Common myeloid progenitor, CD34-positive (primary cell): ENCODE measurements at regions not wholly inside any gene's neighbourhood (a gene's known extent, or its start where the extent isn't known, plus 50 kb on each side); places are given as distances from the start of the nearest gene placed in this dataset.
A peak's percentile ranks its signal among the peaks of the same experiment; 100 is the strongest.

Experiments
- CTCF ChIA-PET: fragments of 350-600 bp; sonication (Branson Sonifier 250); formaldehyde crosslinking; loops from one replicate; lab custom pipeline; 2021; ENCODE audit warnings: antibody characterized with exemption; lab: Charles Lee
- POLR2A ChIA-PET: fragments of 350-600 bp; sonication (Branson Sonifier 250); formaldehyde crosslinking; loops from one replicate; lab custom pipeline; 2021; ENCODE audit warnings: antibody characterized with exemption; lab: Charles Lee
- DNase-seq, 3 donors: peaks; one replicate each; pipeline versions ENCODE4 v3.0.0 to v3.0.0-alpha.2; 2013
- H3K27ac ChIP-seq, 2 experiments: 1 replicate in 1 of 2; 2 replicates in 1 of 2; pipeline ENCODE4 v1.7.0; 2013; ENCODE audit warnings: inconsistent platforms in 2 of 2, low read length in 2 of 2, mild to moderate bottlenecking in 2 of 2, low read depth in 1 of 2, moderate library complexity in 1 of 2; ENCODE audit not compliant: severe bottlenecking in 2 of 2, insufficient read depth in 1 of 2, poor library complexity in 1 of 2
- H3K27me3 ChIP-seq, 5 experiments: replicated peaks in 2 of 5; 1 replicate in 3 of 5; 2 replicates in 2 of 5; pipeline versions ENCODE4 v1.6.1 to v1.7.0; 2013; ENCODE audit warnings: low read length in 4 of 5, mild to moderate bottlenecking in 2 of 5, moderate library complexity in 2 of 5, inconsistent platforms in 1 of 5; ENCODE audit not compliant: insufficient read depth in 5 of 5, control insufficient read depth in 4 of 5
- H3K36me3 ChIP-seq, 4 experiments: 1 replicate in 2 of 4; 2 replicates in 2 of 4; pipeline versions ENCODE4 v1.6.1 to v1.7.0; 2013; ENCODE audit warnings: low read length in 3 of 4, control low read depth in 1 of 4, mild to moderate bottlenecking in 1 of 4; ENCODE audit not compliant: control insufficient read depth in 4 of 4, insufficient read depth in 4 of 4
- H3K4me1 ChIP-seq, 4 experiments: 1 replicate in 3 of 4; 2 replicates in 1 of 4; pipeline versions ENCODE4 v1.6.1 to v1.7.1; 2013; ENCODE audit warnings: low read length in 3 of 4, mild to moderate bottlenecking in 3 of 4, control low read depth in 1 of 4, inconsistent platforms in 1 of 4, moderate library complexity in 1 of 4; ENCODE audit not compliant: control insufficient read depth in 4 of 4, insufficient read depth in 4 of 4; ENCODE audit errors: control extremely low read depth in 1 of 4
- H3K4me3 ChIP-seq, 7 experiments: 1 replicate in 4 of 7; 2 replicates in 3 of 7; pipeline versions ENCODE4 v1.5.1 to v1.7.0; 2013; ENCODE audit warnings: mild to moderate bottlenecking in 7 of 7, low read length in 6 of 7, moderate library complexity in 6 of 7, inconsistent platforms in 2 of 7, low read depth in 2 of 7, control low read depth in 1 of 7; ENCODE audit not compliant: insufficient read depth in 4 of 7, control insufficient read depth in 1 of 7; ENCODE audit errors: extremely low read depth in 1 of 7
- H3K9me3 ChIP-seq, 5 experiments: 1 replicate in 4 of 5; 2 replicates in 1 of 5; pipeline versions ENCODE4 v1.6.1 to v1.7.1; 2013; ENCODE audit warnings: low read length in 4 of 5, mild to moderate bottlenecking in 2 of 5, inconsistent platforms in 1 of 5, low read depth in 1 of 5, moderate library complexity in 1 of 5; ENCODE audit not compliant: control insufficient read depth in 4 of 5, insufficient read depth in 2 of 5; ENCODE audit errors: control extremely low read depth in 1 of 5
- WGBS: methylation state at CpG from one replicate; pipeline ENCODE4 v1.1.5; 2013; ENCODE audit not compliant: insufficient coverage; 5-methylcytosine and 5-hydroxymethylcytosine counted together

- H3K9me3 ChIP-seq: peaks cover 0 to 2% (median 0%) of the 10 kb centered on the region in 5 experiments
- H3K27ac ChIP-seq: no peak overlapping the region
- no CpG with 5 or more reads among the region's 3 CpGs for WGBS
- no peaks in the 10 kb centered on the region for H3K27me3 ChIP-seq
- H3K4me1 ChIP-seq: no peaks in the 10 kb centered on the region
- DNase-seq: no peak
- H3K4me3 ChIP-seq: no peak overlapping the region
- ChIA-PET POLR2A (no interaction called here), CTCF (no interaction called here)
- H3K36me3 ChIP-seq: no peaks in the 10 kb centered on the region
Observed at GRCh38 chr1:239240736-239241135, 145.6 kb upstream of the CHRM3 start.

GRCh38 chr1:239239529-239239928 lies 146.8 kb upstream of the CHRM3 start:
- Histone ChIP-seq H3K4me1 (no peaks in the 10 kb centered on the region), H3K27ac (no peak overlapping the region), H3K9me3 (peaks cover 0 to 2% (median 0%) of the 10 kb centered on the region in 5 experiments), H3K4me3 (no peak overlapping the region), H3K27me3 (no peaks in the 10 kb centered on the region), H3K36me3 (no peaks in the 10 kb centered on the region)
- ChIA-PET CTCF (no interaction called here), POLR2A (no interaction called here)
- no peak for DNase-seq

- POLR2A ChIA-PET: no interaction called here
- no peaks in the 10 kb centered on the region for H3K9me3 ChIP-seq
- no peaks in the 10 kb centered on the region for H3K27me3 ChIP-seq
- CTCF ChIA-PET: no interaction called here
- no peaks in the 10 kb centered on the region for H3K36me3 ChIP-seq
- 98% methylated on average over 7 of the region's 9 CpGs for WGBS
- no peak overlapping the region for H3K27ac ChIP-seq
- DNase-seq: no peak
- no peaks in the 10 kb centered on the region for H3K4me1 ChIP-seq
- H3K4me3 ChIP-seq: no peak overlapping the region
Observed at GRCh38 chr1:239237912-239238311, 148.5 kb upstream of the CHRM3 start.

DNA sequence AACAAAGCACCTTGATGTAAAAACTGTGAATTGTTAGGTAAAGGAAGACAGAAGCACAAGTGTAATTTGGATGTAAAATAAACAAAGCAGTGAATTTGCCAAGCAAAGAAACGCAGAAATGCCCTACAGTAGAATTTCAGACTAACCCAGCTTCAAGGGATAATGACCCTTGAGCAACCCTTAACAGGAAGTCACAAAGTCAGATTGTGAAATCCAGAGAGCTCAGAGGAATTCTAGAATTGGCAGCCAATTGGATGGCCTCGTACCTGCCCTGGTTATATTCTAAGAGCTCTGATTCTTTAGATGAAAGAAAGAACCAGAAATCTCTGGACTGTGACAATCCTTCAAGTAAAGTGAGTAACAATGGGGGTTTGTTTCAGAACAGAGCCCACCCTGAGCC lies 152.7 kb upstream of the CHRM3 start:
- peaks cover 0 to 1% (median 0%) of the 10 kb centered on the region in 5 experiments for H3K9me3 ChIP-seq
- no peaks in the 10 kb centered on the region for H3K36me3 ChIP-seq
- no peaks in the 10 kb centered on the region for H3K4me1 ChIP-seq
- no peaks in the 10 kb centered on the region for H3K27me3 ChIP-seq
- ChIA-PET POLR2A (no interaction called here), CTCF (no interaction called here)
- H3K4me3 ChIP-seq: no peak overlapping the region
- WGBS: 72% methylated on average over 2 of the region's 2 CpGs
- no peak for DNase-seq
- H3K27ac ChIP-seq: no peak overlapping the region

GRCh38 chr1:239232921-239233320 lies 153.4 kb upstream of the CHRM3 start:
- WGBS: 100% methylated on average over 2 of the region's 2 CpGs
- ChIA-PET CTCF (no interaction called here), POLR2A (no interaction called here)
- no peak for DNase-seq
- Histone ChIP-seq H3K9me3 (peaks cover 0 to 3% (median 0%) of the 10 kb centered on the region in 5 experiments), H3K4me1 (no peaks in the 10 kb centered on the region), H3K4me3 (no peak overlapping the region), H3K36me3 (no peaks in the 10 kb centered on the region), H3K27ac (no peak overlapping the region), H3K27me3 (no peaks in the 10 kb centered on the region)

- DNase-seq: no peak
- H3K4me1 ChIP-seq: no peaks in the 10 kb centered on the region
- no peaks in the 10 kb centered on the region for H3K27me3 ChIP-seq
- ChIA-PET CTCF (no interaction called here), POLR2A (no interaction called here)
- peaks cover 0 to 24% (median 8%) of the 10 kb centered on the region in 5 experiments for H3K9me3 ChIP-seq
- H3K4me3 ChIP-seq: no peak overlapping the region
- no peaks in the 10 kb centered on the region for H3K36me3 ChIP-seq
- no peak overlapping the region for H3K27ac ChIP-seq
Observed at GRCh38 chr1:239228451-239228850, 157.9 kb upstream of the CHRM3 start.

GRCh38 chr1:239225396-239225795 lies 161.0 kb upstream of the CHRM3 start:
- H3K4me1 ChIP-seq: no peaks in the 10 kb centered on the region
- WGBS: no CpG with 5 or more reads among the region's 2 CpGs
- H3K27me3 ChIP-seq: no peaks in the 10 kb centered on the region
- CTCF ChIA-PET: no interaction called here
- no peak overlapping the region for H3K27ac ChIP-seq
- peaks cover 0 to 41% (median 10%) of the 10 kb centered on the region in 5 experiments for H3K9me3 ChIP-seq
- H3K36me3 ChIP-seq: no peaks in the 10 kb centered on the region
- no peak overlapping the region for H3K4me3 ChIP-seq
- POLR2A ChIA-PET: no interaction called here
- DNase-seq: peak in 2 of 3 donors; percentile 9 to 12
